Brain microvascular endothelial cell (primary cell): ENCODE measurements at regions not wholly inside any gene's neighbourhood (a gene's known extent, or its start where the extent isn't known, plus 50 kb on each side); places are given as distances from the start of the nearest gene placed in this dataset.
A peak's percentile ranks its signal among the peaks of the same experiment; 100 is the strongest.

Experiments
- DNase-seq: peaks from one replicate; pipeline ENCODE4 v3.0.0-alpha.2; 2020
- H3K27ac ChIP-seq: fragments of 250-450 bp; sonication (Bioruptor Pico); 2 replicates; pipeline ENCODE4 v1.5.1; 2020; ENCODE audit warnings: mild to moderate bottlenecking, moderate library complexity
- H3K27me3 ChIP-seq: fragments of 250-450 bp; sonication (Bioruptor Pico); replicated peaks from 2 replicates; pipeline ENCODE4 v1.5.1; 2020; ENCODE audit warnings: mild to moderate bottlenecking
- H3K36me3 ChIP-seq: fragments of 250-450 bp; sonication (Bioruptor Pico); replicated peaks from 2 replicates; pipeline ENCODE4 v1.5.1; 2020; ENCODE audit warnings: mild to moderate bottlenecking
- H3K4me3 ChIP-seq: 2 replicates; pipeline ENCODE4 v1.5.1; 2011; ENCODE audit warnings: low read depth, mild to moderate bottlenecking, control low read depth, low read length, moderate library complexity
- in situ Hi-C: cut with HindIII; loops from 2 replicates; pipeline ENCODE4 v1.10.0; 2017; ENCODE audit warnings: low sequenced_read_pairs, low pct_ligation_motif_present
- TF ChIP-seq, protein P1 (sequence below): IDR thresholded peaks from 2 replicates; pipeline ENCODE4 v1.5.1; 2011; ENCODE audit warnings: low read depth, mild to moderate bottlenecking, moderate library complexity, low read length, control low read depth, inconsistent platforms; ENCODE audit errors: missing control alignments

DNA sequence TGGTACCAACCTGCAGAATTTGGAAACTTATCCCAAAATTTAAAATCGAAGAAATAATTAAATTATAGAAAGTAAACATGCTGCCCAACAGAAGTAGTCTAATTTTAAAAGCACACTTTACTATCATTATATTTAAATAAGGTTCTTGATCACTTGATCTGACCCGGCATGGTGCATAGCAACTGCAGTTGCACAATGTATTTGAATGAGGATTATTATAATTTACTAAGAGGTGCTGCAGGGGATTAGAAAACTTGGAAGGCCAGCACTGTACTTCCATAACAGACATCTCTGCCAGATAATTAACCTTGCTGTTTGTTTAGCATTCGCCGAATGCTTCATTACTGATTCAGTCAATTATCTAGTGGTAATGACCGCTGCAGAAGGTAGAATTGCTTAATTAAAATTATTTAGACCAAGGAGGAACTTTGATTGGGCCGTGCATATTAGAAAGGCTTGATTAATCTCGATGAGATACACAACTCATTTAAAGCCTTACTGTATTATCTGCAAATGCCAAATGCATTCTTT is 971.6 kb downstream of the ZPLD1 start:
- H3K27me3 ChIP-seq = no peaks in the 10 kb centered on the region
- in situ Hi-C loops = no loop called here

DNA sequence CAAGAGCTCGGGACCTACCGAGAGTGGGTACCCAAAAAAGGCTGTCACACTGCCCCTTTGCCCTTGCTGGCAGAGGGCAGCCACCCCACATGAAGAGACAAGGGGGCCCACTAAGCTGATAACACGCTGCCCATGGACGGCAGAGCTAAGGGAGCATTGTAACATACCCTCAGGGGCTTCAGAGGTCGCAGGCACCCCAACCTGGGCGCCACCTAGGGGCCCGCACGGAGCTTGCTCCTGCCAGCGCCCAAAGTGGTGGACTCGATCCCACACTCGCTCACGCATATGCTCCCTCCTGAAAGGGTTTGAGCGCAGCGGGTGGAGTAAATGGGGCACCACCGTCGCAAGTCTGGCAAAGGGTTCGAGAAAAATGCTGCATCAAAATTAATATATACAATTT is 975.4 kb downstream of the ZPLD1 start:
- DNase-seq = no peak
- Histone ChIP-seq H3K36me3 (no peaks in the 10 kb centered on the region), H3K27ac (no peak overlapping the region), H3K27me3 (no peaks in the 10 kb centered on the region), H3K4me3 (no peak overlapping the region)
- in situ Hi-C loops = no loop called here
- TF ChIP-seq, protein P1, sequence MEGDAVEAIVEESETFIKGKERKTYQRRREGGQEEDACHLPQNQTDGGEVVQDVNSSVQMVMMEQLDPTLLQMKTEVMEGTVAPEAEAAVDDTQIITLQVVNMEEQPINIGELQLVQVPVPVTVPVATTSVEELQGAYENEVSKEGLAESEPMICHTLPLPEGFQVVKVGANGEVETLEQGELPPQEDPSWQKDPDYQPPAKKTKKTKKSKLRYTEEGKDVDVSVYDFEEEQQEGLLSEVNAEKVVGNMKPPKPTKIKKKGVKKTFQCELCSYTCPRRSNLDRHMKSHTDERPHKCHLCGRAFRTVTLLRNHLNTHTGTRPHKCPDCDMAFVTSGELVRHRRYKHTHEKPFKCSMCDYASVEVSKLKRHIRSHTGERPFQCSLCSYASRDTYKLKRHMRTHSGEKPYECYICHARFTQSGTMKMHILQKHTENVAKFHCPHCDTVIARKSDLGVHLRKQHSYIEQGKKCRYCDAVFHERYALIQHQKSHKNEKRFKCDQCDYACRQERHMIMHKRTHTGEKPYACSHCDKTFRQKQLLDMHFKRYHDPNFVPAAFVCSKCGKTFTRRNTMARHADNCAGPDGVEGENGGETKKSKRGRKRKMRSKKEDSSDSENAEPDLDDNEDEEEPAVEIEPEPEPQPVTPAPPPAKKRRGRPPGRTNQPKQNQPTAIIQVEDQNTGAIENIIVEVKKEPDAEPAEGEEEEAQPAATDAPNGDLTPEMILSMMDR = peak; percentile 21

More for the DNA sequence above, 971.6 kb downstream of the ZPLD1 start:
- DNase-seq = no peak
- Histone ChIP-seq H3K27ac (no peak overlapping the region), H3K36me3 (no peaks in the 10 kb centered on the region), H3K4me3 (no peak overlapping the region)
- TF ChIP-seq, protein P1 = no peak

DNA sequence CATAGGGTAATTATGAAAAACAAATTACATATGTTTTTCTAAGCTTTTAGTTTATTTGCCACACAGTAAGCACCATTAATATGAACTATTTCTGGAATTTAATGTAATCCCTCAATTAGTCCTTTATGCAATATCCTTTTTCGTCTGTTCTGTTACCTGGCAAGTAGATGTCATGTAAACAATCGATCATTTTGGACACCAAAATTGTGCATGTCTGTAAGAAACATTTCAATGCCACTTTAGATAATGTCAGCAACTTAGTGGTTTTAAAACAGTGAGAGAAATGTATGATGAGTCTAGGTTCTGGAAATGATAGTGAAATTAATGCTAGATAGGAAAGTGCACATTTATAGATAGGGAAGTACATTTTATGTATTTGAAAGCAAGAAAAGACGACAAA is 986.6 kb downstream of the ZPLD1 start:
- in situ Hi-C loops = no loop called here
- no peaks in the 10 kb centered on the region for H3K27me3 ChIP-seq

DNA sequence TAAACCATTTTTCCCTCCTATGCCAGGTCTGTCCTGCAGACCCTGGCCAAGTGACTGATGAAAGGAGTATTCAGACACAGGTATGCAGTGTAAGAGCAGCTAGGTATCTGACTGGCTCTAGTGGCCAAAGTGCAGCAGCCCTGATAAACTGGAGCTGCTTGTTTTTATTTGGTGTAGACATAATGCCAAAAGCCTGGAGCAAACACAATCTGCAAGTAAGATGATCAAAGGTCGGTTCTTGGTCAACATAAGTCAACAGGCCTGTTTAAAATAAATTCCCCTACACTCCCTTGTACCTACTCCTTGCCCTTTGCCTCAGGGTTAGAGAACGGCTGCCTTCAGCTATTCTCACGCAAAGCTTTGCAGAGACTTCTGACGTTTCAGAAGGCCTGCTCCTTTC is 1003.1 kb downstream of the ZPLD1 start:
- H3K4me3 ChIP-seq = no peak overlapping the region
- in situ Hi-C loops = no loop called here
- DNase-seq = no peak
- H3K27me3 ChIP-seq = no peaks in the 10 kb centered on the region
- H3K27ac ChIP-seq = no peak overlapping the region
- TF ChIP-seq, protein P1 = no peak
- H3K36me3 ChIP-seq = no peaks in the 10 kb centered on the region

More for the DNA sequence above, 986.6 kb downstream of the ZPLD1 start:
- Histone ChIP-seq H3K4me3 (no peak overlapping the region), H3K27ac (no peak overlapping the region), H3K36me3 (no peaks in the 10 kb centered on the region)
- TF ChIP-seq, protein P1 = no peak
- DNase-seq = no peak

DNA sequence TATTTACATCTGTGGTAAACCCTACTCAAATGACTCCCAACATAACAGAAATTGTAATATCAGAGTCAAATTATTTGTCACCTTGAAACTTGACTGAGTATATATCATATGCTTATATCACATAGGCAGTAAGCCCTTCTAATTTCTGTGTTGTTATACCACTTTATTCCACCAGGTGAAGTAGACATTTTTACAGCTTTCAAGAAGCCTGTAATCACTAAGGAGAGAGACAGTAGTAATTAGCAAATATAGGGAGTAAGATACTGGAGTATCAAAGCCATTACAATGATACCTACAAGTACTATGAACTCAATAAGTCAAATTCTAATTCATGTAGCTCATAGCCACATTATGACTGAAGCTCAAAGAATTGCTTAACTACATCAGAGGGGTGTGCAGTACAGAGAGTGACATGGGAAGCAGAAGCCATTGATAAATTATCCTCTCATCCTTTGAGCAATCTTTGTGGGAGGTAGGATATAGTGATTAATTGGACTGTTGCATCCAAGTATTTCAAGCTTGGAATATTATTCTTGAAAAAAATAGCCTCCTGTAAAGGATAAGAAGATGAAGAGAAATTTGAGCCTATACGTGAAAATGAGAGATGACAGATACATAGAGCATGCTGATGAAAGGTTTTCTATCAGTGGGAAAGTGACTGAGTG is 1005.9 kb downstream of the ZPLD1 start:
- H3K4me3 ChIP-seq = no peak overlapping the region
- no peak overlapping the region for H3K27ac ChIP-seq
- TF ChIP-seq, protein P1 = no peak
- H3K27me3 ChIP-seq = no peaks in the 10 kb centered on the region
- no peak for DNase-seq
- in situ Hi-C loops = no loop called here
- H3K36me3 ChIP-seq = no peaks in the 10 kb centered on the region
